ENCODE measurements at regions not wholly inside any gene's neighbourhood (a gene's known extent, or its start where the extent isn't known, plus 50 kb on each side); places are given as distances from the start of the nearest gene placed in this dataset.

GRCh38 chr3:155012584-155012983 lies 67.5 kb upstream of the MME start:
- Histone ChIP-seq H3K4me3 (no peak overlapping the region), H3K27ac (no peak overlapping the region), H3K4me2 (no peak overlapping the region), H3K9me3 (no peaks in the 10 kb centered on the region), H3K4me1 (no peaks in the 10 kb centered on the region)
- WGBS (ENCODE audit: missing lambda C conversion rate): 13% methylated on average over 4 of the region's 4 CpGs
- no peak for TF ChIP-seq MYC (IDR thresholded peaks at IDR 0.05; ENCODE audit: borderline replicate concordance, low read length)
- TF ChIP-seq ZC3H11A (IDR thresholded peaks at IDR 0.05): no peak
- TF ChIP-seq FOSB (CRISPR knock-in tag; IDR thresholded peaks at IDR 0.05): no peak
- TF ChIP-seq RCOR1 (IDR thresholded peaks at IDR 0.05; ENCODE audit: low read depth, low read length): no peak
- TF ChIP-seq EHMT2 (IDR thresholded peaks at IDR 0.05; ENCODE audit: low read depth): no peak
- no peak for TF ChIP-seq HEYL (CRISPR knock-in tag; IDR thresholded peaks at IDR 0.05)
- TF ChIP-seq SMC3 (IDR thresholded peaks at IDR 0.05): no peak
- no peak for TF ChIP-seq POLR2A (IDR thresholded peaks at IDR 0.05; ENCODE audit: low read length)
- TF ChIP-seq, protein P1, sequence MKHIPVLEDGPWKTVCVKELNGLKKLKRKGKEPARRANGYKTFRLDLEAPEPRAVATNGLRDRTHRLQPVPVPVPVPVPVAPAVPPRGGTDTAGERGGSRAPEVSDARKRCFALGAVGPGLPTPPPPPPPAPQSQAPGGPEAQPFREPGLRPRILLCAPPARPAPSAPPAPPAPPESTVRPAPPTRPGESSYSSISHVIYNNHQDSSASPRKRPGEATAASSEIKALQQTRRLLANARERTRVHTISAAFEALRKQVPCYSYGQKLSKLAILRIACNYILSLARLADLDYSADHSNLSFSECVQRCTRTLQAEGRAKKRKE (CRISPR knock-in tag; IDR thresholded peaks at IDR 0.05; ENCODE audit: low read depth): no peak
- TF ChIP-seq MAZ (IDR thresholded peaks at IDR 0.05; ENCODE audit: borderline replicate concordance, low read depth, low read length): no peak
- no peak for TF ChIP-seq ZNF302 (CRISPR knock-in tag; IDR thresholded peaks at IDR 0.05)
- TF ChIP-seq HOXB5 (CRISPR knock-in tag; IDR thresholded peaks at IDR 0.05): no peak
- no peak for TF ChIP-seq CEBPB (IDR thresholded peaks at IDR 0.05)
- no peak for TF ChIP-seq GATA3 (IDR thresholded peaks at IDR 0.05; ENCODE audit: borderline replicate concordance)
- no peak for TF ChIP-seq BHLHE40 (IDR thresholded peaks at IDR 0.05; ENCODE audit: low read depth, low read length)
- no peak for TF ChIP-seq FOSL2 (IDR thresholded peaks at IDR 0.05)
- no peak for TF ChIP-seq FOSL2 (CRISPR knock-in tag; IDR thresholded peaks at IDR 0.05)
- TF ChIP-seq, protein P2, sequence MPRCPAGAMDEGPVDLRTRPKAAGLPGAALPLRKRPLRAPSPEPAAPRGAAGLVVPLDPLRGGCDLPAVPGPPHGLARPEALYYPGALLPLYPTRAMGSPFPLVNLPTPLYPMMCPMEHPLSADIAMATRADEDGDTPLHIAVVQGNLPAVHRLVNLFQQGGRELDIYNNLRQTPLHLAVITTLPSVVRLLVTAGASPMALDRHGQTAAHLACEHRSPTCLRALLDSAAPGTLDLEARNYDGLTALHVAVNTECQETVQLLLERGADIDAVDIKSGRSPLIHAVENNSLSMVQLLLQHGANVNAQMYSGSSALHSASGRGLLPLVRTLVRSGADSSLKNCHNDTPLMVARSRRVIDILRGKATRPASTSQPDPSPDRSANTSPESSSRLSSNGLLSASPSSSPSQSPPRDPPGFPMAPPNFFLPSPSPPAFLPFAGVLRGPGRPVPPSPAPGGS (IDR thresholded peaks at IDR 0.05): no peak
- TF ChIP-seq, protein P3, sequence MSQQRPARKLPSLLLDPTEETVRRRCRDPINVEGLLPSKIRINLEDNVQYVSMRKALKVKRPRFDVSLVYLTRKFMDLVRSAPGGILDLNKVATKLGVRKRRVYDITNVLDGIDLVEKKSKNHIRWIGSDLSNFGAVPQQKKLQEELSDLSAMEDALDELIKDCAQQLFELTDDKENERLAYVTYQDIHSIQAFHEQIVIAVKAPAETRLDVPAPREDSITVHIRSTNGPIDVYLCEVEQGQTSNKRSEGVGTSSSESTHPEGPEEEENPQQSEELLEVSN (IDR thresholded peaks at IDR 0.05; ENCODE audit: borderline replicate concordance, low read depth): no peak
- no peak for TF ChIP-seq USF2 (IDR thresholded peaks at IDR 0.05)
- FAIRE-seq (no peak), DNase-seq (ENCODE audit: low read depth in 1 of 2, low spot score in 1 of 2) (no peak), ATAC-seq (no peak)
- CTCF ChIA-PET: no interaction called here
- POLR2A ChIA-PET: no interaction called here

DNA sequence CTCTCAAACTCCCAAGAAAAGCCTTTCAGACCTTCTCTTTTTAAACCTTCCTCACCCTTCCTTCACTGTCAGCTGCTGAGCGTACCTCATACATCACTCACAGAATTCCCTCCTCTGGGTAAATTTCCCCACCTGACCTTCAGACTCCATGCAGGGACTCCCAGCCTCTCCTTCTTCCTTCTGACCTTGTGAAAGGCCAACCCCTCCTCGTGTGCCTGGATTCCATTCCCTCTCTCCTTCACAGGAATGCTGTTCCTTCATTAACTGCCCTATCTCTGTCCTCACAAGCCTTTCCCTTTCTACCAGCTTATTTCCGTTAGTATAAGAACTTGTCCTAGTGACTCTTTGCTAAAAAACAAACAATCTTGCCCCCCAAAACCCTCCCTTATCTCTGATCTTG lies 69.7 kb upstream of the MME start:
- no peak for ATAC-seq
- ChIA-PET CTCF (no interaction called here), POLR2A (no interaction called here)
- TF ChIP-seq, protein P4, sequence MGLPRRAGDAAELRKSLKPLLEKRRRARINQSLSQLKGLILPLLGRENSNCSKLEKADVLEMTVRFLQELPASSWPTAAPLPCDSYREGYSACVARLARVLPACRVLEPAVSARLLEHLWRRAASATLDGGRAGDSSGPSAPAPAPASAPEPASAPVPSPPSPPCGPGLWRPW (IDR thresholded peaks at IDR 0.05): no peak
- TF ChIP-seq TFCP2L1 (CRISPR knock-in tag; IDR thresholded peaks at IDR 0.05): no peak
- TF ChIP-seq, protein P2 (IDR thresholded peaks at IDR 0.05): no peak
- no peak for TF ChIP-seq FOSB (CRISPR knock-in tag; IDR thresholded peaks at IDR 0.05)
- TF ChIP-seq RAD21 (conservative IDR thresholded peaks at IDR 0.05 in 1 of 2, IDR thresholded peaks at IDR 0.05 in 1 of 2): no peak
- TF ChIP-seq HOXA7 (CRISPR knock-in tag; IDR thresholded peaks at IDR 0.05): no peak
- TF ChIP-seq RARB (CRISPR knock-in tag; IDR thresholded peaks at IDR 0.05): no peak
- TF ChIP-seq TP53 (CRISPR knock-in tag; IDR thresholded peaks at IDR 0.05): no peak
- TF ChIP-seq CBX2 (IDR thresholded peaks at IDR 0.05; ENCODE audit: borderline replicate concordance, low read depth): no peak
- no peak for TF ChIP-seq RNF2 (IDR thresholded peaks at IDR 0.05; ENCODE audit: borderline replicate concordance, low read depth)
- no peak for TF ChIP-seq CEBPB (IDR thresholded peaks at IDR 0.05)
- TF ChIP-seq CHD2 (IDR thresholded peaks at IDR 0.05; ENCODE audit: low read length, partially characterized antibody): no peak
- no peak for DNase-seq (ENCODE audit: low read depth in 1 of 2, low spot score in 1 of 2)
- no peaks in the 10 kb centered on the region for H3K4me1 ChIP-seq
- H3K4me3 ChIP-seq: no peak overlapping the region
- H3K9me3 ChIP-seq: no peaks in the 10 kb centered on the region
- H3K27ac ChIP-seq: no peak overlapping the region
- H3K4me2 ChIP-seq: no peak overlapping the region
- FAIRE-seq: no peak
- 18% methylated on average over 3 of the region's 3 CpGs for WGBS (ENCODE audit: missing lambda C conversion rate)

Data from A549 (cell line).